Activated CD4-positive, alpha-beta T cell treated with anti-CD3 and anti-CD28 coated beads, Interleukin-2, Interleukin-6, amounts not matched to agents 100 ng/mL and 50 ng/mL, durations not matched to agents 16 hours and 8 hours (primary cell): ENCODE measurements at regions not wholly inside any gene's neighbourhood (a gene's known extent, or its start where the extent isn't known, plus 50 kb on each side); places are given as distances from the start of the nearest gene placed in this dataset.

Experiments
- DNase-seq: peaks from one replicate; pipeline ENCODE4 v3.0.0-alpha.2; 2020

- no peak for DNase-seq
Observed at GRCh38 chr3:105195260-105195659, 171.4 kb upstream of the ALCAM start.

GRCh38 chr3:105197863-105198262 is 168.8 kb upstream of the ALCAM start:
- DNase-seq = no peak

- DNase-seq = no peak
Observed at GRCh38 chr3:105199217-105199616, 167.5 kb upstream of the ALCAM start.

- DNase-seq = no peak
Observed at GRCh38 chr3:105210141-105210540, 156.6 kb upstream of the ALCAM start.

- DNase-seq = no peak
Observed at GRCh38 chr3:105214590-105214989, 152.1 kb upstream of the ALCAM start.

GRCh38 chr3:105222568-105223093 is 144.1 kb upstream of the ALCAM start:
- no peak for DNase-seq

- no peak for DNase-seq
Observed at GRCh38 chr3:105223815-105224214, 142.9 kb upstream of the ALCAM start.

GRCh38 chr3:105228696-105229095 is 138.0 kb upstream of the ALCAM start:
- DNase-seq = no peak

- DNase-seq = no peak
Observed at GRCh38 chr3:105232553-105232952, 134.2 kb upstream of the ALCAM start.

- DNase-seq = no peak
Observed at GRCh38 chr3:105233010-105233409, 133.7 kb upstream of the ALCAM start.

- no peak for DNase-seq
Observed at GRCh38 chr3:105235221-105235620, 131.5 kb upstream of the ALCAM start.

- DNase-seq = no peak
Observed at GRCh38 chr3:105235785-105236184, 130.9 kb upstream of the ALCAM start.

GRCh38 chr3:105238367-105238766 is 128.3 kb upstream of the ALCAM start:
- DNase-seq = no peak

GRCh38 chr3:105243076-105243475 is 123.6 kb upstream of the ALCAM start:
- DNase-seq = no peak

GRCh38 chr3:105246536-105246935 is 120.2 kb upstream of the ALCAM start:
- no peak for DNase-seq

GRCh38 chr3:105253225-105253624 is 113.5 kb upstream of the ALCAM start:
- no peak for DNase-seq

GRCh38 chr3:105254154-105254553 is 112.6 kb upstream of the ALCAM start:
- no peak for DNase-seq

GRCh38 chr3:105255350-105255749 is 111.4 kb upstream of the ALCAM start:
- DNase-seq = no peak

- no peak for DNase-seq
Observed at GRCh38 chr3:105259496-105259895, 107.2 kb upstream of the ALCAM start.

- DNase-seq = no peak
Observed at GRCh38 chr3:105260385-105260784, 106.3 kb upstream of the ALCAM start.

- no peak for DNase-seq
Observed at GRCh38 chr3:105274536-105274935, 92.2 kb upstream of the ALCAM start.

- no peak for DNase-seq
Observed at GRCh38 chr3:105274958-105275357, 91.8 kb upstream of the ALCAM start.

GRCh38 chr3:105277656-105278055 is 89.1 kb upstream of the ALCAM start:
- no peak for DNase-seq

GRCh38 chr3:105278688-105279087 is 88.0 kb upstream of the ALCAM start:
- DNase-seq = no peak

GRCh38 chr3:105281989-105282388 is 84.7 kb upstream of the ALCAM start:
- DNase-seq = no peak

GRCh38 chr3:105284876-105285275 is 81.8 kb upstream of the ALCAM start:
- DNase-seq = no peak
